HepG2 (cell line): ENCODE measurements at regions not wholly inside any gene's neighbourhood (a gene's known extent, or its start where the extent isn't known, plus 50 kb on each side); places are given as distances from the start of the nearest gene placed in this dataset.

Source experiments
- ATAC-seq: fragments of 200-7000 bp; cut with Tn5 transposase; 3 replicates; pipeline ENCODE4 v1.9.1; 2020; ENCODE audit warnings: mild to moderate bottlenecking, moderate library complexity
- BruUV-seq: library from RNA; stranded (reverse); fragments of 400-500 nt; replicated peaks from 2 replicates; lab custom pipeline; 2021; lab: Mats Ljungman, UMichigan
- CTCF ChIA-PET: fragments of 300-600 bp; formaldehyde crosslinking; extraction: SDS; loops from one replicate; lab custom pipeline; 2021; ENCODE audit warnings: low total read pairs, inconsistent platforms, low intra/inter-chr PET ratio; lab: Yijun Ruan, JAX
- POLR2A ChIA-PET: fragments of 350-600 bp; sonication (Branson Sonifier 250); formaldehyde crosslinking; loops from one replicate; lab custom pipeline; 2020; ENCODE audit warnings: antibody characterized with exemption, inconsistent platforms; lab: Yijun Ruan, JAX
- DNase-seq: peaks from one replicate; pipeline ENCODE4 v3.0.0-alpha.2; 2015; ENCODE audit warnings: low spot score
- FAIRE-seq: peaks from 3 replicates; lab custom pipeline; 2011; peaks lifted over from hg19 to GRCh38; lab: Jason Lieb, UNC
- H2AFZ ChIP-seq: one replicate; pipeline ENCODE4 v1.6.1; 2011; ENCODE audit warnings: low read length, inconsistent platforms
- H3K27ac ChIP-seq: fragments of 300-600 bp; 3 replicates; pipeline ENCODE4 v1.8.0; 2011; ENCODE audit warnings: mixed run types, mild to moderate bottlenecking, mixed read lengths, low read length, inconsistent platforms; ENCODE audit not compliant: insufficient read depth; ENCODE audit errors: extremely low read length
- H3K27me3 ChIP-seq, 2 experiments: fragments of 200-600 bp in 1 of 2; 2 replicates in 1 of 2; 3 replicates in 1 of 2; pipeline versions ENCODE4 v1.6.0 to v1.8.0; 2011; ENCODE audit warnings: low read length in 2 of 2, mild to moderate bottlenecking in 2 of 2, moderate library complexity in 2 of 2, inconsistent platforms in 1 of 2; ENCODE audit not compliant: insufficient read depth in 2 of 2, control insufficient read depth in 1 of 2
- H3K36me3 ChIP-seq, 2 experiments: fragments of 200-600 bp in 1 of 2; replicated peaks in 1 of 2; 2 replicates in 1 of 2; 3 replicates in 1 of 2; pipeline versions ENCODE4 v1.5.1 to v1.8.0; 2011; ENCODE audit warnings: low read length in 2 of 2, inconsistent platforms in 1 of 2; ENCODE audit not compliant: insufficient read depth in 2 of 2, control insufficient read depth in 1 of 2
- H3K4me1 ChIP-seq: 2 replicates; pipeline ENCODE4 v1.5.1; 2012; ENCODE audit warnings: low read length, inconsistent platforms; ENCODE audit not compliant: insufficient read depth
- H3K4me2 ChIP-seq: 2 replicates; pipeline ENCODE4 v1.6.0; 2011; ENCODE audit warnings: low read depth, low read length, inconsistent platforms
- H3K4me3 ChIP-seq, 3 experiments: fragments of 200-600 bp in 1 of 3; sonication (generic), shearing (Covaris generic) in 1 of 3; replicated peaks in 1 of 3; 2 replicates each; pipeline ENCODE4 v1.5.1; 2011 to 2016; ENCODE audit warnings: low read length in 3 of 3, inconsistent platforms in 2 of 3, low read depth in 2 of 3, mild to moderate bottlenecking in 2 of 3, control low read depth in 1 of 3, mixed read lengths in 1 of 3; ENCODE audit not compliant: insufficient read depth in 1 of 3
- H3K79me2 ChIP-seq: one replicate; pipeline ENCODE4 v1.6.1; 2011; ENCODE audit warnings: low read length, inconsistent platforms; ENCODE audit not compliant: insufficient read depth
- H3K9ac ChIP-seq: 2 replicates; pipeline ENCODE4 v1.6.0; 2011; ENCODE audit warnings: mild to moderate bottlenecking, low read depth, low read length, inconsistent platforms; ENCODE audit not compliant: insufficient read depth
- H3K9me3 ChIP-seq: 2 replicates; pipeline ENCODE4 v1.5.1; 2012; ENCODE audit warnings: mild to moderate bottlenecking, low read length
- H4K20me1 ChIP-seq: 2 replicates; pipeline ENCODE4 v1.6.0; 2011; ENCODE audit warnings: inconsistent platforms, mild to moderate bottlenecking, low read length, moderate library complexity; ENCODE audit not compliant: insufficient read depth
- JARID2 ChIP-seq: sonication (generic); formaldehyde crosslinking; IDR thresholded peaks from 2 replicates; pipeline ENCODE4 v1.8.1; 2023; ENCODE audit warnings: missing genetic modification reagents, inconsistent platforms; ENCODE audit not compliant: insufficient replicate concordance
- MED8 ChIP-seq: sonication (generic); formaldehyde crosslinking; IDR thresholded peaks from 2 replicates; pipeline ENCODE4 v1.8.1; 2023; ENCODE audit warnings: mild to moderate bottlenecking, missing genetic modification reagents; ENCODE audit not compliant: insufficient replicate concordance
- PHF20 ChIP-seq: sonication (generic); formaldehyde crosslinking; IDR thresholded peaks from 2 replicates; pipeline ENCODE4 v1.5.0; 2020; ENCODE audit warnings: mild to moderate bottlenecking, missing genetic modification reagents
- SOX5 ChIP-seq: IDR thresholded peaks from 2 replicates; pipeline ENCODE4 v1.6.1; 2016; ENCODE audit warnings: borderline replicate concordance
- ZFP36L2 ChIP-seq: sonication (generic); formaldehyde crosslinking; IDR thresholded peaks from 2 replicates; pipeline ENCODE4 v1.4.0; 2020; ENCODE audit warnings: missing genetic modification reagents
- ZNF274 ChIP-seq: sonication (generic); formaldehyde crosslinking; IDR thresholded peaks from 2 replicates; pipeline ENCODE4 v1.5.1; 2020; ENCODE audit warnings: mild to moderate bottlenecking, missing genetic modification reagents
- ZSCAN22 ChIP-seq: sonication (generic); formaldehyde crosslinking; IDR thresholded peaks from 2 replicates; pipeline ENCODE4 v1.4.0; 2020; ENCODE audit warnings: mild to moderate bottlenecking, missing genetic modification reagents
- WGBS: methylation state at CpG from one replicate; pipeline ENCODE4 v1.1.6; 2017; ENCODE audit warnings: low lambda C conversion rate; 5-methylcytosine and 5-hydroxymethylcytosine counted together
- in situ Hi-C: cut with HindIII; loops from 2 replicates; pipeline ENCODE4 v1.10.0; 2017; ENCODE audit warnings: low pct_unique_long_range_greater_than_20kb; ENCODE audit not compliant: extremely low pct_ligation_motif_present
- intact Hi-C: fragments of 100-400 bp; cut with micrococcal nuclease; formaldehyde crosslinking; loops from one replicate; pipeline ENCODE4 v1.10.0; 2022; ENCODE audit not compliant: unreplicated experiment
- TF ChIP-seq, protein P1 (sequence below): IDR thresholded peaks from 2 replicates; pipeline ENCODE4 v1.6.1; 2016; ENCODE audit warnings: low read depth, borderline replicate concordance
- TF ChIP-seq, protein P2 (sequence below): sonication (generic); formaldehyde crosslinking; IDR thresholded peaks from 2 replicates; pipeline ENCODE4 v1.4.0; 2020; ENCODE audit warnings: missing genetic modification reagents, borderline replicate concordance
- TF ChIP-seq, protein P3 (sequence below): sonication (generic); formaldehyde crosslinking; IDR thresholded peaks from 2 replicates; pipeline ENCODE4 v1.5.1; 2020; ENCODE audit warnings: mild to moderate bottlenecking, missing genetic modification reagents, moderate library complexity
- TF ChIP-seq, protein P4 (sequence below): sonication (generic); formaldehyde crosslinking; IDR thresholded peaks from 2 replicates; pipeline ENCODE4 v1.5.0; 2020; ENCODE audit warnings: mild to moderate bottlenecking, low read depth, missing genetic modification reagents, borderline replicate concordance

DNA sequence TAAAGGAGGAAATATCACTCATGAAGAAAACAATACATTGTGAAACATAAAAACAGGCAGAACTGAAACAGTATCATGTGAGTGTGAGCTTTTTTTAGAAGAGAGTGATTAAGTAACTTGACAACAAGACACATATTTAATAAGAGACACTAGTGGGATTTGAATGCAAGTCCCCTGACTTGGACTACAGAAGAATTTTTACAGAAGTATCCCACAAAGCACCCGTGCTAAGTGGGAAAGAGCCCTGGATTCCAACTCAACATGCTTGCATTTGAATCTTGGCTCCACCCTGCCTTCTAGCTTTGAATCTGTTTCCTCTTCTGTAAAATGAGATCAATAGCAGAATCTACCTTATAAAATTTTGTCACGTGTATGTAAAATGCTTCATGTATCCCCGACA lies 166.2 kb downstream of the ZNF365 start:
- in situ Hi-C loops: no loop called here
- Histone ChIP-seq H2AFZ (no peak overlapping the region), H3K36me3 (no peaks in the 10 kb centered on the region), H3K27ac (no peak overlapping the region), H3K27me3 (no peaks in the 10 kb centered on the region; a peak in 1 of 5 replicates), H3K4me3 (no peak overlapping the region), H3K4me1 (peaks cover 10% of the 10 kb centered on the region; the same call in 1 of the 2 replicates), H3K9ac (no peak overlapping the region), H3K79me2 (no peaks in the 10 kb centered on the region), H4K20me1 (no peaks in the 10 kb centered on the region), H3K9me3 (no peaks in the 10 kb centered on the region), H3K4me2 (no peak overlapping the region)
- ChIA-PET POLR2A (no interaction called here), CTCF (no interaction called here)
- FAIRE-seq (no peak), DNase-seq (no peak), ATAC-seq (no peak)
- BruUV-seq: no TSS peak
- WGBS: 0% methylated on average over 3 of the region's 3 CpGs
- TF ChIP-seq ZSCAN22 (CRISPR knock-in tag): no peak
- TF ChIP-seq PHF20 (CRISPR knock-in tag): no peak
- TF ChIP-seq SOX5: no peak
- no peak for TF ChIP-seq MED8
- TF ChIP-seq JARID2 (CRISPR knock-in tag): no peak
- intact Hi-C loops: no loop called here

DNA sequence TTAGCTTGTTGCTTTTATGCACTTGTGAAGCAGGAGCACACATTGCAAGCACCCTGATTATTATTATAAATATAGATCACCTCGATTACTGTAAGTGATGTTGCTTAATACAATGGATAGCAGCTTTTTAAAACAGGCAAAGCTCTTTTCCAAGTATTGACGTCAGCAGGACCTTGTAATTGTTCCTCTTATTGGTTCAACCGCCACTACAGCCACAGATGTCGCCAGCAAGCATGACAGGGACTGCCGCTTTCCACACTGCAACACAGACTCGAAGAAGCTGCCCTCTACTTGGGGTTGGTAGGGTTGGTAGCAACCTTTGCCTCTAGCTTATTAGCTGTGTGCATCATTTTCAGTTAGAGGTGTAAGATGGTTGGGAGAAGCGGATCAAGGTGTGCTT lies 167.6 kb downstream of the ZNF365 start:
- no peaks in the 10 kb centered on the region for H3K79me2 ChIP-seq
- H3K4me3 ChIP-seq: no peak overlapping the region
- DNase-seq (no peak), ATAC-seq (no peak), FAIRE-seq (no peak)
- BruUV-seq: no TSS peak
- no peaks in the 10 kb centered on the region for H3K9me3 ChIP-seq
- H2AFZ ChIP-seq: peak overlapping the region; percentile 1
- intact Hi-C loops: no loop called here
- ChIA-PET CTCF (no interaction called here), POLR2A (no interaction called here)
- H3K27ac ChIP-seq: no peak overlapping the region
- no peak overlapping the region for H3K4me2 ChIP-seq
- no peak overlapping the region for H3K9ac ChIP-seq
- TF ChIP-seq, protein P1, sequence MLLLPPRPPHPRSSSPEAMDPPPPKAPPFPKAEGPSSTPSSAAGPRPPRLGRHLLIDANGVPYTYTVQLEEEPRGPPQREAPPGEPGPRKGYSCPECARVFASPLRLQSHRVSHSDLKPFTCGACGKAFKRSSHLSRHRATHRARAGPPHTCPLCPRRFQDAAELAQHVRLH (CRISPR knock-in tag): no peak
- TF ChIP-seq ZNF274 (CRISPR knock-in tag): no peak
- no peak for TF ChIP-seq ZFP36L2 (CRISPR knock-in tag)
- TF ChIP-seq, protein P2, sequence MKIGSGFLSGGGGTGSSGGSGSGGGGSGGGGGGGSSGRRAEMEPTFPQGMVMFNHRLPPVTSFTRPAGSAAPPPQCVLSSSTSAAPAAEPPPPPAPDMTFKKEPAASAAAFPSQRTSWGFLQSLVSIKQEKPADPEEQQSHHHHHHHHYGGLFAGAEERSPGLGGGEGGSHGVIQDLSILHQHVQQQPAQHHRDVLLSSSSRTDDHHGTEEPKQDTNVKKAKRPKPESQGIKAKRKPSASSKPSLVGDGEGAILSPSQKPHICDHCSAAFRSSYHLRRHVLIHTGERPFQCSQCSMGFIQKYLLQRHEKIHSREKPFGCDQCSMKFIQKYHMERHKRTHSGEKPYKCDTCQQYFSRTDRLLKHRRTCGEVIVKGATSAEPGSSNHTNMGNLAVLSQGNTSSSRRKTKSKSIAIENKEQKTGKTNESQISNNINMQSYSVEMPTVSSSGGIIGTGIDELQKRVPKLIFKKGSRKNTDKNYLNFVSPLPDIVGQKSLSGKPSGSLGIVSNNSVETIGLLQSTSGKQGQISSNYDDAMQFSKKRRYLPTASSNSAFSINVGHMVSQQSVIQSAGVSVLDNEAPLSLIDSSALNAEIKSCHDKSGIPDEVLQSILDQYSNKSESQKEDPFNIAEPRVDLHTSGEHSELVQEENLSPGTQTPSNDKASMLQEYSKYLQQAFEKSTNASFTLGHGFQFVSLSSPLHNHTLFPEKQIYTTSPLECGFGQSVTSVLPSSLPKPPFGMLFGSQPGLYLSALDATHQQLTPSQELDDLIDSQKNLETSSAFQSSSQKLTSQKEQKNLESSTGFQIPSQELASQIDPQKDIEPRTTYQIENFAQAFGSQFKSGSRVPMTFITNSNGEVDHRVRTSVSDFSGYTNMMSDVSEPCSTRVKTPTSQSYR: no peak
- TF ChIP-seq, protein P3, sequence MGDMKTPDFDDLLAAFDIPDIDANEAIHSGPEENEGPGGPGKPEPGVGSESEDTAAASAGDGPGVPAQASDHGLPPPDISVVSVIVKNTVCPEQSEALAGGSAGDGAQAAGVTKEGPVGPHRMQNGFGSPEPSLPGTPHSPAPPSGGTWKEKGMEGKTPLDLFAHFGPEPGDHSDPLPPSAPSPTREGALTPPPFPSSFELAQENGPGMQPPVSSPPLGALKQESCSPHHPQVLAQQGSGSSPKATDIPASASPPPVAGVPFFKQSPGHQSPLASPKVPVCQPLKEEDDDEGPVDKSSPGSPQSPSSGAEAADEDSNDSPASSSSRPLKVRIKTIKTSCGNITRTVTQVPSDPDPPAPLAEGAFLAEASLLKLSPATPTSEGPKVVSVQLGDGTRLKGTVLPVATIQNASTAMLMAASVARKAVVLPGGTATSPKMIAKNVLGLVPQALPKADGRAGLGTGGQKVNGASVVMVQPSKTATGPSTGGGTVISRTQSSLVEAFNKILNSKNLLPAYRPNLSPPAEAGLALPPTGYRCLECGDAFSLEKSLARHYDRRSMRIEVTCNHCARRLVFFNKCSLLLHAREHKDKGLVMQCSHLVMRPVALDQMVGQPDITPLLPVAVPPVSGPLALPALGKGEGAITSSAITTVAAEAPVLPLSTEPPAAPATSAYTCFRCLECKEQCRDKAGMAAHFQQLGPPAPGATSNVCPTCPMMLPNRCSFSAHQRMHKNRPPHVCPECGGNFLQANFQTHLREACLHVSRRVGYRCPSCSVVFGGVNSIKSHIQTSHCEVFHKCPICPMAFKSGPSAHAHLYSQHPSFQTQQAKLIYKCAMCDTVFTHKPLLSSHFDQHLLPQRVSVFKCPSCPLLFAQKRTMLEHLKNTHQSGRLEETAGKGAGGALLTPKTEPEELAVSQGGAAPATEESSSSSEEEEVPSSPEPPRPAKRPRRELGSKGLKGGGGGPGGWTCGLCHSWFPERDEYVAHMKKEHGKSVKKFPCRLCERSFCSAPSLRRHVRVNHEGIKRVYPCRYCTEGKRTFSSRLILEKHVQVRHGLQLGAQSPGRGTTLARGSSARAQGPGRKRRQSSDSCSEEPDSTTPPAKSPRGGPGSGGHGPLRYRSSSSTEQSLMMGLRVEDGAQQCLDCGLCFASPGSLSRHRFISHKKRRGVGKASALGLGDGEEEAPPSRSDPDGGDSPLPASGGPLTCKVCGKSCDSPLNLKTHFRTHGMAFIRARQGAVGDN (CRISPR knock-in tag): no peak
- TF ChIP-seq, protein P4, sequence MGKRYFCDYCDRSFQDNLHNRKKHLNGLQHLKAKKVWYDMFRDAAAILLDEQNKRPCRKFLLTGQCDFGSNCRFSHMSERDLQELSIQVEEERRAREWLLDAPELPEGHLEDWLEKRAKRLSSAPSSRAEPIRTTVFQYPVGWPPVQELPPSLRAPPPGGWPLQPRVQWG (CRISPR knock-in tag): no peak
- H3K27me3 ChIP-seq: no peaks in the 10 kb centered on the region; a peak in 1 of 5 replicates
- in situ Hi-C loops: no loop called here
- no peaks in the 10 kb centered on the region for H4K20me1 ChIP-seq
- peaks cover 10% of the 10 kb centered on the region; the same call in 1 of the 2 replicates for H3K4me1 ChIP-seq
- no peaks in the 10 kb centered on the region for H3K36me3 ChIP-seq
- WGBS: 5% methylated on average over 7 of the region's 7 CpGs
